GM12874 (cell line): ENCODE measurements at regions not wholly inside any gene's neighbourhood (a gene's known extent, or its start where the extent isn't known, plus 50 kb on each side); places are given as distances from the start of the nearest gene placed in this dataset.

Source experiments
- TF ChIP-seq, protein P1 (sequence below): IDR thresholded peaks from 2 replicates; pipeline ENCODE4 v1.5.1; 2011; ENCODE audit warnings: low read depth, mild to moderate bottlenecking, control low read depth, low read length, moderate library complexity; ENCODE audit not compliant: insufficient read depth

GRCh38 chr15:37397266-37398022, 297.1 kb upstream of the MEIS2 start:
- TF ChIP-seq, protein P1, sequence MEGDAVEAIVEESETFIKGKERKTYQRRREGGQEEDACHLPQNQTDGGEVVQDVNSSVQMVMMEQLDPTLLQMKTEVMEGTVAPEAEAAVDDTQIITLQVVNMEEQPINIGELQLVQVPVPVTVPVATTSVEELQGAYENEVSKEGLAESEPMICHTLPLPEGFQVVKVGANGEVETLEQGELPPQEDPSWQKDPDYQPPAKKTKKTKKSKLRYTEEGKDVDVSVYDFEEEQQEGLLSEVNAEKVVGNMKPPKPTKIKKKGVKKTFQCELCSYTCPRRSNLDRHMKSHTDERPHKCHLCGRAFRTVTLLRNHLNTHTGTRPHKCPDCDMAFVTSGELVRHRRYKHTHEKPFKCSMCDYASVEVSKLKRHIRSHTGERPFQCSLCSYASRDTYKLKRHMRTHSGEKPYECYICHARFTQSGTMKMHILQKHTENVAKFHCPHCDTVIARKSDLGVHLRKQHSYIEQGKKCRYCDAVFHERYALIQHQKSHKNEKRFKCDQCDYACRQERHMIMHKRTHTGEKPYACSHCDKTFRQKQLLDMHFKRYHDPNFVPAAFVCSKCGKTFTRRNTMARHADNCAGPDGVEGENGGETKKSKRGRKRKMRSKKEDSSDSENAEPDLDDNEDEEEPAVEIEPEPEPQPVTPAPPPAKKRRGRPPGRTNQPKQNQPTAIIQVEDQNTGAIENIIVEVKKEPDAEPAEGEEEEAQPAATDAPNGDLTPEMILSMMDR, result no peak

DNA sequence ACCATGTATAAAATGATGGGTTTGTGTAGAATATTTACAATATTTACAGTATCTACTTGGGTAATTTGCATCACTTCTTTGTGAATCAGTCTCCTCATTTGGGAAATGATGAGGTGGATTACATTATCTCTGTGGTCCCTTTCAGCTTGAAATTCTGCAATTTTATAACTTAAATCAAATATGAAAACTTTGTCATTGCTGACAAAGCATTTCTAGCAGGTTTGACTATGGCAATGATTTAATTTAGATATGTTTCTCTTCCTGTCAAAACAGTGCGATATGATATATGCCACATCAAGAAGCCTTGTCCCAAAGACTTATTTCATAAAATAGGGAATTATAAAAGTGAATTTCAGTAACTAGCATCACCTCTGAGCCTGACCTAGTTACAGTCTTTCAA, 315.8 kb upstream of the MEIS2 start:
- TF ChIP-seq, protein P1, result no peak

DNA sequence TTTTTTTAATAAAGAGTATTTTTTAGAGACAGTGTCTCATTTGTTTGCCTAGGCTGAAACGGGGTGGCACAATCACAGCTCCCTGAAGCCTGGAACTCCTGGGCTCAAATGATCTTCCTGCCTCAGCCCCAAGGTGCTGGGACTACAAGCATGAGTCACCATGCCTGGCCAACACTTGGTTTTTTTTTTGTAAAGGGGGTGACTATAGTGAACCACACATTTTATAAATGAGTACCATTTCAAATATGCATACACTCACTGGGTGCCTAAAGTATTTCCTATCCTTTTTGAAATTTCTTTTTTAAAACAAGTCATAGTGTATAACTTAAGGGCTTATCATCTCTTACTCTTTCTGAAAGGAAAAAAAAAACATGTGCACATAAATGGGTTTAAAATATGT, 325.2 kb upstream of the MEIS2 start:
- TF ChIP-seq, protein P1, result no peak

- TF ChIP-seq, protein P1, result no peak
These were observed 346.6 kb upstream of the MEIS2 start for GRCh38 chr15:37446921-37447320.

GRCh38 chr15:37452498-37452897, 352.1 kb upstream of the MEIS2 start:
- TF ChIP-seq, protein P1, result no peak

DNA sequence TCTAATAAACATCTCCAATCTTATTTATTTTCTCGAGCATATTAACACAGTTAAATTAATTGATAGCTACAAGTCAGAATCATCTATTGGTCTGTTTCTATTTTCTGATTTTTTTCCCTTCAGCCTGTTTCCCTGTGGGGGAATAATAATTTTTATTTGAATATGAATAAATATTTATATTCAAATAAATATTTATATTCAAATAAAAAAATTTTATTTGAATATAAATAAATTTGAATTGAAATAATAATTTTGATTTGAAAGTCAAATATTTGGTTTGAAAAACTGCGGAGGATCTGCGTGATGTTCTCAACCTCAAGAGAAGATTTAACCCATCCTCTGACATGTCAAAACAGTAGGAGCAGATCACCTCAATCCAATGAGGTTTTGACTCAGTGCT, 380.1 kb upstream of the MEIS2 start:
- TF ChIP-seq, protein P1, result no peak

DNA sequence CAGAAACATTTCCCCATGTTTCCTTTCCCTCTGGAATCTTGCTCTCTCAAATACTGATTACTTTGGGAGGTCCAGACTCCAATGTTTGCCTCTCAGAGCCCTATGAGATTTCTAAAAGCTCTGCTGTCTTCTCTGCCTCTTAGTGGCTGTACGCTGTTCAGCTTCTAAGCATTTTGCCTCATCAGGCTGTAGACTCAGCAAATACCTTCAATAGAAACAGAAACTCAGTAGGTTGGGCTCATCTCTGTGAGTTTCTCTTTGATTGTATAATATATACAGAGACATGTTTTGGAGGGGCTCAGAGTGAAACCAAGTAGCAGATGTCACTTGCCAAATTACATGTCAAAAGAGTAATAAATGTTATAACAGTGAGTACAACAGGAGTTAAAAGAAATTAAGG, 380.8 kb upstream of the MEIS2 start:
- TF ChIP-seq, protein P1, result no peak

GRCh38 chr15:37483779-37484178, 383.4 kb upstream of the MEIS2 start:
- TF ChIP-seq, protein P1, result no peak
